Astrocyte (in vitro differentiated cells and primary cell): ENCODE measurements at regions not wholly inside any gene's neighbourhood (a gene's known extent, or its start where the extent isn't known, plus 50 kb on each side); places are given as distances from the start of the nearest gene placed in this dataset.
"Not testable (repeated sequence)": the region's sequence is repeated elsewhere in the genome, so short reads cannot be mapped to it uniquely, and the experiment has no call there.

ENCODE experiments used
- EZH2 ChIP-seq: IDR thresholded peaks from 2 replicates; pipeline ENCODE4 v1.6.1; 2012; ENCODE audit warnings: mild to moderate bottlenecking, low read length, inconsistent platforms; ENCODE audit not compliant: insufficient read depth
- TF ChIP-seq, protein P1 (sequence below): IDR thresholded peaks from 2 replicates; pipeline ENCODE4 v1.5.1; 2011; ENCODE audit warnings: low read depth, mild to moderate bottlenecking, inconsistent platforms, low read length, moderate library complexity; ENCODE audit not compliant: insufficient read depth

DNA sequence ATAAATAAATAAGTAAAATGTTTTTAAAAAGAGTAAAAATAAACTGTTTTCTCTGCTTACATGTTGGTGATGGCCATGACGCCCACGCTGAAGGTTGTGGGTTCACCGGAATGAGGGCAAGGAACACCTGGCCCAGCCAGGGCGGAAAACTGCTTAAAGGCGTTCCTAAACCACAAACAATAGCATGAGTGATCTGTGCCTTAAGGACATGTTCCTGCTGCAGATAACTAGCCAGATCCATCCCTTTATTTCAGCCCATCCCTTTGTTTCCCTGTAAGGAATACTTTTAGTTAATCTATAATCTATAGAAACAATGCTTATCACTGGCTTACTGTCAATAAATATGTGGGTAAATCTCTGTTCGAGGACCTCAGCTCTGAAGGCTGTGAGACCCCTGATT, 63.3 kb upstream of the CEP78 start:
- TF ChIP-seq, protein P1, sequence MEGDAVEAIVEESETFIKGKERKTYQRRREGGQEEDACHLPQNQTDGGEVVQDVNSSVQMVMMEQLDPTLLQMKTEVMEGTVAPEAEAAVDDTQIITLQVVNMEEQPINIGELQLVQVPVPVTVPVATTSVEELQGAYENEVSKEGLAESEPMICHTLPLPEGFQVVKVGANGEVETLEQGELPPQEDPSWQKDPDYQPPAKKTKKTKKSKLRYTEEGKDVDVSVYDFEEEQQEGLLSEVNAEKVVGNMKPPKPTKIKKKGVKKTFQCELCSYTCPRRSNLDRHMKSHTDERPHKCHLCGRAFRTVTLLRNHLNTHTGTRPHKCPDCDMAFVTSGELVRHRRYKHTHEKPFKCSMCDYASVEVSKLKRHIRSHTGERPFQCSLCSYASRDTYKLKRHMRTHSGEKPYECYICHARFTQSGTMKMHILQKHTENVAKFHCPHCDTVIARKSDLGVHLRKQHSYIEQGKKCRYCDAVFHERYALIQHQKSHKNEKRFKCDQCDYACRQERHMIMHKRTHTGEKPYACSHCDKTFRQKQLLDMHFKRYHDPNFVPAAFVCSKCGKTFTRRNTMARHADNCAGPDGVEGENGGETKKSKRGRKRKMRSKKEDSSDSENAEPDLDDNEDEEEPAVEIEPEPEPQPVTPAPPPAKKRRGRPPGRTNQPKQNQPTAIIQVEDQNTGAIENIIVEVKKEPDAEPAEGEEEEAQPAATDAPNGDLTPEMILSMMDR = not testable (repeated sequence)
- TF ChIP-seq EZH2 = not testable (repeated sequence)
